ENCODE measurements at regions not wholly inside any gene's neighbourhood (a gene's known extent, or its start where the extent isn't known, plus 50 kb on each side); places are given as distances from the start of the nearest gene placed in this dataset.

GRCh38 chr19:27754700-27755099, 1458.3 kb downstream of the UQCRFS1 start:
- Histone ChIP-seq H3T11ph (ENCODE audit: low read length) (no peak overlapping the region), H3K4ac (ENCODE audit: low read depth, low read length) (no peak overlapping the region), H2AFZ (ENCODE audit: low read length) (no peak overlapping the region), H3K23me2 (ENCODE audit: insufficient read length, low read depth, low read length, poor library complexity, severe bottlenecking) (no peaks in the 10 kb centered on the region), H3K4me2 (ENCODE audit: insufficient read depth, insufficient read length, low read length) (no peak overlapping the region), H2BK15ac (ENCODE audit: low read depth, low read length) (no peak overlapping the region), H3K56ac (ENCODE audit: insufficient read length, low read depth, low read length) (no peak overlapping the region), H3K18ac (ENCODE audit: insufficient read length, low read depth, low read length) (no peak overlapping the region), H3K79me2 (ENCODE audit: insufficient read depth, low read length) (no peaks in the 10 kb centered on the region; the same call in 1 of the 2 replicates), H4K8ac (replicated peaks; ENCODE audit: insufficient read length, low read depth, low read length) (no peak overlapping the region), H2BK120ac (ENCODE audit: low read depth, low read length, poor library complexity, severe bottlenecking) (no peak overlapping the region), H3K27me3 (ENCODE audit: insufficient read depth, low read length) (peaks cover 19% of the 10 kb centered on the region; the same call in 1 of the 2 replicates), H3K79me1 (ENCODE audit: insufficient read depth, low read depth, low read length, poor library complexity, severe bottlenecking) (no peaks in the 10 kb centered on the region), H3K14ac (ENCODE audit: insufficient read depth, low read length) (no peak overlapping the region), H3K4me1 (ENCODE audit: insufficient read depth, low read length) (no peaks in the 10 kb centered on the region), H4K20me1 (ENCODE audit: control insufficient read depth, insufficient read depth, insufficient read length) (no peaks in the 10 kb centered on the region), H3K23ac (ENCODE audit: insufficient read length, low read depth, low read length) (no peak overlapping the region), H2BK5ac (ENCODE audit: insufficient read length, low read length) (no peak overlapping the region), H2BK12ac (ENCODE audit: insufficient read length, low read depth, low read length) (no peak overlapping the region), H4K91ac (ENCODE audit: insufficient read length, low read depth, low read length) (no peak overlapping the region), H3K27ac (ENCODE audit: insufficient read length, low read depth, low read length) (no peak overlapping the region), H2BK20ac (ENCODE audit: low read depth, low read length, poor library complexity, severe bottlenecking) (no peak overlapping the region), H3K9me3 (ENCODE audit: control insufficient read depth, low read depth, low read length) (no peaks in the 10 kb centered on the region), H3K9ac (ENCODE audit: extremely low read depth, insufficient read length, low read length) (no peak overlapping the region), H2AK5ac (ENCODE audit: insufficient read length, low read length) (no peak overlapping the region), H4K5ac (ENCODE audit: insufficient read length, low read depth, low read length) (no peak overlapping the region)
- DNase-seq: no peak
- H3K4me3 Mint-ChIP-seq: no peak overlapping the region
- no peak for TF ChIP-seq CTCF (conservative IDR thresholded peaks at IDR 0.05)
- H3K4me1 Mint-ChIP-seq: peaks cover 34 to 35% of the 10 kb centered on the region in 2 experiments
- WGBS (ENCODE audit: extremely low coverage, insufficient read length, low lambda C conversion rate): no CpG with 5 or more reads among the region's 6 CpGs
- peaks cover 98% of the 10 kb centered on the region for H3K27me3 Mint-ChIP-seq (ENCODE audit: low read depth)
- peaks cover 0 to 12% (median 0%) of the 10 kb centered on the region in 3 experiments; a peak in 3 of 7 replicates for H3K36me3 Mint-ChIP-seq (ENCODE audit: insufficient read depth in 1 of 3, low read depth in 3 of 3)
- H3K27ac Mint-ChIP-seq: no peak overlapping the region
- H3K9me3 Mint-ChIP-seq: peaks cover 36 to 42% of the 10 kb centered on the region in 2 experiments
